Limb (tissue), 2 donors: ENCODE measurements at regions not wholly inside any gene's neighbourhood (a gene's known extent, or its start where the extent isn't known, plus 50 kb on each side); places are given as distances from the start of the nearest gene placed in this dataset.

ENCODE experiments used
- DNase-seq, 2 donors: peaks; one replicate each; pipeline ENCODE4 v3.0.0-alpha.2; 2016; ENCODE audit errors: extremely low spot score in 2 of 2

GRCh38 chr14:98714626-98715425 lies 557.2 kb downstream of the BCL11B start:
- DNase-seq = peak in 1 of 2 donors; percentile 33

- no peak for DNase-seq
Measured at GRCh38 chr14:98716133-98716532, 555.9 kb downstream of the BCL11B start.

- no peak for DNase-seq
Measured at GRCh38 chr14:98721061-98721460, 550.9 kb downstream of the BCL11B start.

DNA sequence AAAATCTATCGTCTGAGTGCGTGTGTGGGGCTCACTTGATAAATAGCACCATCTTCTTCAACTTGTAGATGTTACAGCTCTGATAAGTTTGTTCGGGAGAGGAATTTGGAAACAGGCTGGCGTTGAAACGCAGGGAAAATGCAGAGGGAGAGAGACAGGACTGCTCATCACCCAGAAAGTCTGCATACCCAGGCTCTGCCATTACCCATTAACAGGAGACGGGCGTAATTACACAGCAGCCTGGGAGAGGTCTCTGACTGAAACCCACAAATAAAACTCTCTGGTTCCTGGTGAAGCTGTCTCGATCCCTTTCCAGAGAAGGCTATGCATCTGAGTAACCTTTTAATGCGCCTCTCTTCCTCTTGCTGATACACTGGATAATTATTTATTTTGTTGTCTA lies 547.3 kb downstream of the BCL11B start:
- no peak for DNase-seq

GRCh38 chr14:98725191-98725590 lies 546.8 kb downstream of the BCL11B start:
- DNase-seq = no peak

DNA sequence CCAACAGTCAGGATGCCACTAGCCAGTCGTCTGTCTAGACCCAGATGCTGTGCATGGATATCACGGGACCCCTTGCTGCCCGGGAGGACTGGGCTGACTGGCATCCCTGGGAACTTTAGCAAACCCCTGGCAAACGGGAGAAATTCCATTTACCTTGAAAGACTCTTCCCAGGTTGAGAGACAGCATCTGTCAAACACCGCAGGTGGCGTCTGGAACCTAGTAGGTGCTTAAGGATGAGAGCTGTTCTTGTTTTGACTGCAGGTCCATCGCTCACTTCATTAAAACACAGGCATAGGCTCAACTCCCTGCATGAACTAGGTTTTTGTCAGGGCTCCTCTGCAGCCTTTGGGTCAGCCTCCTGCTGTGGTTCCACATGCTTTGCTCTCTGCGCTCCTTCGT lies 546.3 kb downstream of the BCL11B start:
- DNase-seq = no peak

DNA sequence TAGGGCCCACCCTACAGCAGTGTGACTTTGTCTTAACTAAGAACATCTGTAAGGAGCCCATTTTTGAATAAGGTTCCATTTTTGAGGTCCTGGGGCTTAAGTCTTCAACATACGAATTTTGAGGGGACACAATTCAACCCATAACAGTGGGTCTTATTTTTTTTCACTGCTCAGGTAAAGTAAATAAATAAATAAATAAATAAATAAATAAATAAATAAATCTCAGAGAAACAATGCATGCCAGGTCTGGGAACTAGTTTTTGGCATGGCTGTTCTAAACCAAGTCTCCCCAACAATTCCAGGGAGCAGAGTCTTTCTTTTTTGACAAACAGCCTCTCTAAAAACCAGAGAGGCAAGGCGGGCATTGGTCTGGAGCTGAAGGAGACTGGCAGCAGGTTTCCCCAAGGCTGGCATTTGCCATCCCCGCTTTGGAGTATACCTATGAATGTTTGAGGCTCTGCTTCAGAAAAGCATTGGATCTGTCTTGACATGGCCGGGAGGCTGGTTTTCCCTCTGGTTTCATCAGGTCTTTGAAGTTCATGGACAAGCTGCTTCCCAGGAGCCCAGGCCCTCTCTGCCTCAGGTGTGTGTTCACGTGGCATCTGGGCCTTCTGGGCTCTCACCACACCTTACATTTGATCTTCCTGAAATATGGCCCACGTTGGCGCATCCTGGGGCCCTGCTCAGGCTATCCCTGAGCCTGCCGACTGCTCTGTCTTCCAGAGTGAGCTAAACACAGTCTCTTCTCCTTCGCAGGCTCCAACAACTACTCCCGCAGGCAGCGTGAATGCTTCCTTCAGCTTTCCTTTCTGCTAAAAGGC lies 545.2 kb downstream of the BCL11B start:
- DNase-seq = no peak

DNA sequence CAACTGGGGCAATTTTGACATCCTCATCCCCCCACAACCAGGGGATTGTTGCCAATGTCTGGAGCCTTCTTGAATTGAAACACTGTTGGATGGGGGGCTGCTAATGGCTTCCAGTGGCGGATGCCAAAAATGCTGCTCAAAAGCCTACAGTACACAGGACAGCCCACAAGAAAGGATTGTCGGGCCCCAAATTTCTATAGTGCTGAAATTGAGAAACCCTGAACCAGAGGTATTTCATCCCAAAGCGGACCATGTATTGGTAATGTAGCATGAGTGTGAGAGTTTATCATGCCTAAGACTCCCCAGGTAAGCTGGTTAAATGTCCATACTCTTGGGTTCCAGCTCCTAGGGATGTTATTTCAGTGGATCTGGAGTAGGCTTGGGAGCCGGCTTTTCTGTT lies 544.0 kb downstream of the BCL11B start:
- DNase-seq = no peak

GRCh38 chr14:98728836-98729235 lies 543.2 kb downstream of the BCL11B start:
- DNase-seq = no peak

DNA sequence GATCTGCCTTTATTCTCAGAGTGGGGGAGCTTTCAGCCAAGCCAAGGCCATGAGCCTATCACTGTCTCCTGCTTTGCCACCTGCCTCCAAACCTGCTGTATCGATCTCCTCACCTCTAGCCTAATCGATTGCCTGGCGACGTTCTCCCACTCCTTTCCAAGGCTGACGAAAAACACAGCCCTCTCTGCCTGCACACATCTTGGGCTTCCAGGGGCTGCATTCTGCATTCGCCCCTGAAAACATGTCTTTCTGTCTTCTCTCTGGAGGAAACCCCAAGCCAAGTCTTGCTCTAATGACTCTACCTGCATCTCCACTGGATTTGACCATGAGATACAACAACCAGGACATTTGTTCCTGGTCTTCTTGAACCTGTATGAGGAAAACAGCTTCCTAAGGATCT lies 540.7 kb downstream of the BCL11B start:
- DNase-seq = no peak

DNA sequence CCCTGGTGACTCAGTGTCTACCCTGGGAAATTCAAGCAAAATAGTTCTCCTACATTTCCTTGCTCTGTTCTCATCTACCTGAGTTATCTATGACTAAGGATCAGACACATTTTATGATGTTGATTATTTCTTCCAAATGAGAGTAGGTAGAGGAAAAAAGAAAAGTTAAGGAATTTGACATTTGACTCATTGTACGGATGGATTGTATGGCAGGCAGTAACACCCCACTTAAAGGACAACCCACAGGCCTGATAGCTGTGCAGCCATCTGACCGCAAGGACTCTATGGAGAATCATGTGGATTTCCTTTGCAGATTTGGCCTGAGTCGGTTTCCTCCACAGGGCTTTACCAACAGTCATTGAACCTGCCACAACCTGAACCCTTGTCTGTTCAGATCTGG lies 540.3 kb downstream of the BCL11B start:
- no peak for DNase-seq

- no peak for DNase-seq
Measured at GRCh38 chr14:98733536-98733935, 538.5 kb downstream of the BCL11B start.

GRCh38 chr14:98736701-98737338 lies 535.2 kb downstream of the BCL11B start:
- DNase-seq = no peak

DNA sequence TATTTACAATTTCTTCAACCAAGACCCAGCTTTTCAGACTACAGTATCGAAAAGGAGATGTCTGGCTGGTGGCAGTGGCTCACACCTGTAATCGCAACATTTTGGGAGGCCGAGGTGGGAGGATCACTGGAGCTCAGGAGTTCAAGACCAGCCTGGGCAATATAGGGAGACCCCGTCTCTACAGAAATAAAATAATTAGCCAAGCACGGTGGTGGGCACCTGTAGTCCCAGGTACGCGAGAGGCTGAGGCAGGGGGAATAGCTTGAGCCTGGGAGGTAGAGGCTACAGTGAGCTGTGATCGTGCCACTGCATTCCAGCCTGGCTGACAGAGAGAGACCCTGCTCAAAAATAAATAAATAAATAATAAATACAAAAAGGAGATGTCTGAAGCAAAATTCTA lies 530.5 kb downstream of the BCL11B start:
- no peak for DNase-seq

DNA sequence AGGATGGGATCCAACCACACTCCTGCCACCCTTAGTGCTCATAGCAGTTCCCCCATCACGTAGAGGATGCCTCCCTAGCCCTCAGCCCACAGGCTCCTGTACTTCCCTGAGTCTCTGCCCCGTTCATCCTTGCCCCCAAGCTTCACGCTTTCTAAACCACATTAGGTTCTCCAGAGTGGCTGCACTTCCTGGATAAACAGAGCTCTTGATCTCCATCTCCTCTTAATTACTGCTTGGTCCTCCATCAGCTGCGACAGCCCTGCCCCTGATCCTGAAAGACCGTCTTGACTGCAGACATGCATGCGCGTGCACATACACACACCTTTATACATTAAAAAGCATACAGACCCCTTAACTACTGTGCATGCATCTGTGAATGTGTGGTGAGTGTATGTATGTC lies 530.0 kb downstream of the BCL11B start:
- DNase-seq = no peak

- no peak for DNase-seq
Measured at GRCh38 chr14:98743536-98743935, 528.5 kb downstream of the BCL11B start.

DNA sequence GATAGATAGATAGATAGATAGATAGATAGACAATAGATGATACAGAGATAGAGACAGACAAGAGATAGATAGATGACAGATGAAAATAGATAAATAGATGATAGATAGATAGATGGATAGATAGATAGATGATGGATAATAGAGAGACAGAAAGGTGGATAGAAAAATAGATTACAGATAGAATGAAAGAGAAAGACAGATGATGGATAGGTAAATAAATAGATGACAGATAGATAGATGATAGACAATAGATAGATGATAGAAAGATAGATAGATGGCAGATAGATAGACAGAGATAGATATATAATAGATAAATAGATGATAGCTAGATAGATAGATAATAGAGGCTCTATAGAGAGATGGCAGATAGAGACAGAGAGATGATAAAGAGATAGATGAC lies 523.0 kb downstream of the BCL11B start:
- DNase-seq = no peak

- no peak for DNase-seq
Measured at GRCh38 chr14:98751110-98751509, 520.9 kb downstream of the BCL11B start.

DNA sequence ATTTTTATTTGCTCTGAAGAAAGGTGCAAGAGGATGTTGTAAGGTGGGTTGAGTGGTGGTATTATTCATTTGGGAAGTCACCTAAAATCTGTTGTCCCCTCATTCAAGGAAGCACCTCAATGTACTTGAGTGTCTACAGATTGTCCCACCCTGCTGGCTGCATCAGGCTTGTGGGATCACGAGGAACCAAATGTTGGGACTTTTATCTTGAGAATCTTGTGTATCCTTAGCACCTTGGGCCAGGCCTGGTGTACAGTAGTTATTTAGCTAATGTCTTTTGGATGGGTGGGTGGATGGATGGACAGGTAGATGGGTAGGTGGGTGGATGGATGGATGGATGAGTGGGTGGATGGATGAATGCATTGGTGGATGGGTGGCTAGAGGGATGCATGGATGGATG lies 519.3 kb downstream of the BCL11B start:
- no peak for DNase-seq

GRCh38 chr14:98754343-98755020 lies 517.5 kb downstream of the BCL11B start:
- peak; percentile 12 to 44 for DNase-seq

- DNase-seq = no peak
Measured at GRCh38 chr14:98756749-98757148, 515.2 kb downstream of the BCL11B start.

- no peak for DNase-seq
Measured at GRCh38 chr14:98758440-98758839, 513.6 kb downstream of the BCL11B start.
